Neural progenitor cell (in vitro differentiated cells): ENCODE measurements at regions not wholly inside any gene's neighbourhood (a gene's known extent, or its start where the extent isn't known, plus 50 kb on each side); places are given as distances from the start of the nearest gene placed in this dataset.

Experiments
- DNase-seq: peaks from one replicate; pipeline ENCODE4 v3.0.0-alpha.2; 2016; ENCODE audit warnings: low spot score
- H2AFZ ChIP-seq: fragments of 200-600 bp; sonication (generic); replicated peaks from 2 replicates; pipeline ENCODE4 v1.6.1; 2016; ENCODE audit warnings: antibody characterized with exemption
- H3F3A ChIP-seq: fragments of 200-600 bp; sonication (generic); 2 replicates; pipeline ENCODE4 v1.6.1; 2016; ENCODE audit warnings: antibody characterized with exemption, low read depth
- H3K27ac ChIP-seq: fragments of 200-600 bp; sonication (generic); 2 replicates; pipeline ENCODE4 v1.5.1; 2016; ENCODE audit warnings: mild to moderate bottlenecking
- H3K27me3 ChIP-seq: fragments of 200-600 bp; sonication (generic); 2 replicates; pipeline ENCODE4 v1.6.1; 2016; ENCODE audit warnings: mild to moderate bottlenecking, moderate library complexity
- H3K36me3 ChIP-seq: fragments of 200-600 bp; sonication (generic); 2 replicates; pipeline ENCODE4 v1.5.1; 2016
- H3K4me1 ChIP-seq: fragments of 200-600 bp; sonication (generic); 2 replicates; pipeline ENCODE4 v1.6.1; 2016; ENCODE audit warnings: mixed run types
- H3K4me2 ChIP-seq: fragments of 200-600 bp; sonication (generic); 2 replicates; pipeline ENCODE4 v1.6.1; 2016
- H3K4me3 ChIP-seq: fragments of 200-600 bp; sonication (generic); 2 replicates; pipeline ENCODE4 v1.5.1; 2016
- H3K79me2 ChIP-seq: fragments of 200-600 bp; sonication (generic); 2 replicates; pipeline ENCODE4 v1.6.1; 2016; ENCODE audit warnings: low read depth
- H3K9ac ChIP-seq: fragments of 200-600 bp; sonication (generic); 2 replicates; pipeline ENCODE4 v1.6.1; 2016
- H3K9me3 ChIP-seq: fragments of 200-600 bp; sonication (generic); 2 replicates; pipeline ENCODE4 v1.5.1; 2016; ENCODE audit warnings: low read depth
- H4K20me1 ChIP-seq: fragments of 200-600 bp; sonication (generic); 2 replicates; pipeline ENCODE4 v1.6.1; 2016; ENCODE audit warnings: low read depth
- H3K27ac Mint-ChIP-seq: 3 replicates; pipeline ENCODE4 v1.8.0; 2021; ENCODE audit warnings: mixed read lengths
- H3K27me3 Mint-ChIP-seq: 2 replicates; pipeline ENCODE4 v1.8.0; 2022; ENCODE audit warnings: low read depth, mild to moderate bottlenecking, inconsistent platforms, moderate library complexity, mixed read lengths; ENCODE audit not compliant: insufficient read depth
- H3K36me3 Mint-ChIP-seq: 3 replicates; pipeline ENCODE4 v1.8.0; 2021; ENCODE audit warnings: mixed read lengths
- H3K4me1 Mint-ChIP-seq: 3 replicates; pipeline ENCODE4 v1.8.0; 2021; ENCODE audit warnings: mixed read lengths
- H3K4me3 Mint-ChIP-seq: 3 replicates; pipeline ENCODE4 v1.8.0; 2021; ENCODE audit warnings: mild to moderate bottlenecking, moderate library complexity, mixed read lengths
- H3K9me3 Mint-ChIP-seq: 3 replicates; pipeline ENCODE4 v1.8.0; 2020; ENCODE audit warnings: mixed read lengths
- EZH2 ChIP-seq: fragments of 200-600 bp; sonication (generic); IDR thresholded peaks from 2 replicates; pipeline ENCODE4 v1.6.1; 2017; ENCODE audit warnings: antibody characterized with exemption, mild to moderate bottlenecking, moderate library complexity
- EZH2phosphoT487 ChIP-seq: fragments of 200-600 bp; sonication (generic); IDR thresholded peaks from 2 replicates; pipeline ENCODE4 v1.6.1; 2017; ENCODE audit warnings: antibody characterized with exemption
- TF ChIP-seq, protein P1 (sequence below): fragments of 200-600 bp; sonication (generic); IDR thresholded peaks from 2 replicates; pipeline ENCODE4 v1.5.1; 2017; ENCODE audit warnings: antibody characterized with exemption, mild to moderate bottlenecking

- peaks cover 4% of the 10 kb centered on the region for H3K27me3 Mint-ChIP-seq
- H3K79me2 ChIP-seq: no peaks in the 10 kb centered on the region
- H3K36me3 Mint-ChIP-seq: peaks cover under 1% of the 10 kb centered on the region
- no peak overlapping the region for H2AFZ ChIP-seq
- no peak overlapping the region for H3K4me3 ChIP-seq
- H3F3A ChIP-seq: no peaks in the 10 kb centered on the region
- no peaks in the 10 kb centered on the region for H3K4me1 Mint-ChIP-seq
- no peak overlapping the region for H3K4me3 Mint-ChIP-seq
- H3K27ac Mint-ChIP-seq: no peak overlapping the region
- DNase-seq: no peak
- H3K9ac ChIP-seq: no peak overlapping the region
- H3K27ac ChIP-seq: no peak overlapping the region
- no peaks in the 10 kb centered on the region for H4K20me1 ChIP-seq
- no peaks in the 10 kb centered on the region for H3K36me3 ChIP-seq
- H3K27me3 ChIP-seq: no peaks in the 10 kb centered on the region
- H3K9me3 ChIP-seq: no peaks in the 10 kb centered on the region
- TF ChIP-seq EZH2 (no peak), EZH2phosphoT487 (no peak)
- TF ChIP-seq, protein P1, sequence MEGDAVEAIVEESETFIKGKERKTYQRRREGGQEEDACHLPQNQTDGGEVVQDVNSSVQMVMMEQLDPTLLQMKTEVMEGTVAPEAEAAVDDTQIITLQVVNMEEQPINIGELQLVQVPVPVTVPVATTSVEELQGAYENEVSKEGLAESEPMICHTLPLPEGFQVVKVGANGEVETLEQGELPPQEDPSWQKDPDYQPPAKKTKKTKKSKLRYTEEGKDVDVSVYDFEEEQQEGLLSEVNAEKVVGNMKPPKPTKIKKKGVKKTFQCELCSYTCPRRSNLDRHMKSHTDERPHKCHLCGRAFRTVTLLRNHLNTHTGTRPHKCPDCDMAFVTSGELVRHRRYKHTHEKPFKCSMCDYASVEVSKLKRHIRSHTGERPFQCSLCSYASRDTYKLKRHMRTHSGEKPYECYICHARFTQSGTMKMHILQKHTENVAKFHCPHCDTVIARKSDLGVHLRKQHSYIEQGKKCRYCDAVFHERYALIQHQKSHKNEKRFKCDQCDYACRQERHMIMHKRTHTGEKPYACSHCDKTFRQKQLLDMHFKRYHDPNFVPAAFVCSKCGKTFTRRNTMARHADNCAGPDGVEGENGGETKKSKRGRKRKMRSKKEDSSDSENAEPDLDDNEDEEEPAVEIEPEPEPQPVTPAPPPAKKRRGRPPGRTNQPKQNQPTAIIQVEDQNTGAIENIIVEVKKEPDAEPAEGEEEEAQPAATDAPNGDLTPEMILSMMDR: no peak
- H3K4me1 ChIP-seq: no peaks in the 10 kb centered on the region
- H3K4me2 ChIP-seq: no peak overlapping the region
- H3K9me3 Mint-ChIP-seq: peaks cover 3% of the 10 kb centered on the region
These were observed 206.8 kb downstream of the CD47 start for GRCh38 chr3:107884028-107884427.

DNA sequence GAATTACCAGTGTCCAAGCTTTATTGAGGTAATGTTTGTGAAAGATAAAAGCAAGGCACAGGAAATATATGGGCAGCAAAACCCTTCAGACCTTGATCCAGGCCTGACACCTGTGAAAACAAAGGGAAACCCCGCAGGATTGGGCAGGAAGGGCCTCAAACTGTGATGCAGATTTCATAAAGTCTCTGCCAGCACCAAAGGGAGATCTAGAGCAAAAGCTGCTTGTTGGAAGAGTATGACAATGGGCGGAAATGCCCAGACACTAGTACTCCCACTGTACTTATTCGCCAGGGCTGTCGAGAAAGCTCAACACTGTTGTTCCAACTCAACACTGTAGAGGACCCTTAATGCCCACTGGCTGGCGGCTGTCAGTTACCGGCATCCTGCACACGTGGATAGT, 207.9 kb downstream of the CD47 start:
- DNase-seq: no peak
- TF ChIP-seq EZH2: no peak
- no peak for TF ChIP-seq EZH2phosphoT487
- TF ChIP-seq, protein P1: no peak
- Mint-ChIP-seq H3K27me3 (peaks cover 4% of the 10 kb centered on the region), H3K27ac (no peak overlapping the region), H3K9me3 (no peaks in the 10 kb centered on the region), H3K4me3 (no peak overlapping the region), H3K36me3 (no peaks in the 10 kb centered on the region), H3K4me1 (no peaks in the 10 kb centered on the region)
- H3K36me3 ChIP-seq: no peaks in the 10 kb centered on the region
- no peaks in the 10 kb centered on the region for H4K20me1 ChIP-seq
- H3K27me3 ChIP-seq: no peaks in the 10 kb centered on the region
- H3K9me3 ChIP-seq: no peaks in the 10 kb centered on the region
- H3K79me2 ChIP-seq: no peaks in the 10 kb centered on the region
- no peak overlapping the region for H3K4me3 ChIP-seq
- H3K9ac ChIP-seq: no peak overlapping the region
- no peaks in the 10 kb centered on the region for H3F3A ChIP-seq
- H3K4me1 ChIP-seq: no peaks in the 10 kb centered on the region
- H3K27ac ChIP-seq: no peak overlapping the region
- H2AFZ ChIP-seq: no peak overlapping the region
- H3K4me2 ChIP-seq: no peak overlapping the region

DNA sequence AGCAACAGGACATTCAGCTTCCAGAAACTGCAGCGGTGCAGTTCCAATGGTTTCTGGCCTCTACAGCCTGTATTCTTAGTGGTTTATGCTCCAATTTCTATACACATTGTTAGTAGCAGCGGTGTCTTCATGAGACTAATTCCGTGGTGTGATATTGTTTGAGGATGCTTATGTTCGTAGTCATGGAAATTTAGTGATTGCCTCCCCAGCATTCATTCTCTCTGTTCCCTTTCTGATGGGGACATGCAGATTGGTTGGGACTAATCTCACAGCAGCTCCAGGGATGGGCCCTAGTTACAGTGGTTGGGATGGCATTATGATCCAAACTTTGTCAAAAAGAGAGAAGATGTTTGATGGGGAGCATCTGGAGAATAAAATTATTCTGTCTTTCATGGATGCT, 208.6 kb downstream of the CD47 start:
- H3K4me3 ChIP-seq: no peak overlapping the region
- H3K36me3 ChIP-seq: no peaks in the 10 kb centered on the region
- H3K9me3 ChIP-seq: no peaks in the 10 kb centered on the region
- no peaks in the 10 kb centered on the region for H3K27me3 ChIP-seq
- no peak overlapping the region for H3K9ac ChIP-seq
- H4K20me1 ChIP-seq: no peaks in the 10 kb centered on the region
- no peak overlapping the region for H2AFZ ChIP-seq
- H3K4me3 Mint-ChIP-seq: no peak overlapping the region
- H3K36me3 Mint-ChIP-seq: no peaks in the 10 kb centered on the region
- TF ChIP-seq, protein P1: no peak
- TF ChIP-seq EZH2: no peak
- TF ChIP-seq EZH2phosphoT487: no peak
- H3K27ac Mint-ChIP-seq: no peak overlapping the region
- no peaks in the 10 kb centered on the region for H3K4me1 ChIP-seq
- H3K79me2 ChIP-seq: no peaks in the 10 kb centered on the region
- peaks cover 4% of the 10 kb centered on the region for H3K27me3 Mint-ChIP-seq
- H3K4me2 ChIP-seq: no peak overlapping the region
- H3K9me3 Mint-ChIP-seq: no peaks in the 10 kb centered on the region
- no peak overlapping the region for H3K27ac ChIP-seq
- no peaks in the 10 kb centered on the region for H3K4me1 Mint-ChIP-seq
- H3F3A ChIP-seq: no peaks in the 10 kb centered on the region
- no peak for DNase-seq
